ENCODE measurements at regions not wholly inside any gene's neighbourhood (a gene's known extent, or its start where the extent isn't known, plus 50 kb on each side); places are given as distances from the start of the nearest gene placed in this dataset.

- WGBS, 2 donors (ENCODE audit: extremely low coverage in 2 of 2, insufficient read length in 2 of 2, insufficient replicate concordance in 1 of 2), result no CpG with 5 or more reads among the region's 6 CpGs
- Histone ChIP-seq H2BK5ac (ENCODE audit: low read length) (no peak overlapping the region), H2BK15ac (ENCODE audit: low read length) (no peak overlapping the region), H3K9me3 (replicated peaks in 1 of 2; ENCODE audit: control insufficient read depth in 2 of 2, insufficient read depth in 1 of 2, low read depth in 1 of 2, low read length in 2 of 2) (peaks cover 0 to 4% of the 10 kb centered on the region in 2 donors), H3K14ac (ENCODE audit: low read length) (no peak overlapping the region), H2AFZ (ENCODE audit: low read length) (no peak overlapping the region), H3K18ac (ENCODE audit: low read length) (no peak overlapping the region), H2BK120ac (ENCODE audit: low read depth, low read length) (no peak overlapping the region), H2AK5ac (ENCODE audit: low read depth, low read length) (no peak overlapping the region), H3K23ac (ENCODE audit: low read depth, low read length, poor library complexity) (no peak overlapping the region), H3K4me3 (ENCODE audit: low read length in 2 of 2) (no peak overlapping the region), H4K8ac (ENCODE audit: low read depth, low read length) (no peak overlapping the region), H4K91ac (ENCODE audit: low read depth, low read length, poor library complexity) (no peak overlapping the region), H3K27ac (replicated peaks; ENCODE audit: low read length) (no peak overlapping the region), H3K4me2 (ENCODE audit: insufficient read depth, low read length, poor library complexity, severe bottlenecking) (no peak overlapping the region), H3K27me3 (ENCODE audit: control insufficient read depth in 3 of 3, insufficient read depth in 3 of 3, low read depth in 1 of 3, low read length in 3 of 3) (no peaks in the 10 kb centered on the region), H3K79me1 (ENCODE audit: low read depth, low read length) (no peaks in the 10 kb centered on the region), H3K9ac (ENCODE audit: low read depth, low read length, poor library complexity) (no peak overlapping the region), H3K36me3 (replicated peaks in 1 of 2; ENCODE audit: control insufficient read depth in 2 of 2, insufficient read depth in 2 of 2, low read length in 2 of 2) (no peaks in the 10 kb centered on the region), H3K4me1 (ENCODE audit: control insufficient read depth in 2 of 2, insufficient read depth in 1 of 2, low read depth in 1 of 2, low read length in 2 of 2) (peaks cover 0 to 6% of the 10 kb centered on the region in 2 donors), H3K4ac (ENCODE audit: low read length) (no peak overlapping the region), H2BK12ac (ENCODE audit: low read length) (no peak overlapping the region)
- DNase-seq (ENCODE audit: low spot score), result no peak
Measured at GRCh38 chr16:51237861-51238378, 86.8 kb upstream of the SALL1 start.

DNA sequence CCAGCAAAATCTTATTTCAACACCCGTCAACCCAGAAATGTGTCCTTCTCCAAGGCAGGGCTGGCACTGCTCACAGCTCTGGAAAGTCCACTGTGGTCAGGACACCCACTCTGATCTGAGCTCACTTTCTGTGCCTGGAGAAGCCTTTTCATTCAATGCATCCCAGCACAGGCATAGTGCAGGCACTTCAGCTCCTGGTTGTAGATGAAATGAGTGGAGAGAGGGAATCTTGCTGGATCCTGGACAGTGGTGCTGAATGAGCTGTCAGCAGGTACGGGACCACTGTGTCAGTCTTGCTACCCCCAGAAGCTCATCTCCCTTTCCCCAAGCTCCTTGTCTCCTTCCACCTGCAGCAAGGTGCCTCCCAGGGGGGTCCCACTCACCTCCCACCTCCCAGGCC is 86.1 kb upstream of the SALL1 start:
- DNase-seq (ENCODE audit: low spot score), result no peak
- H3K4me3 ChIP-seq (ENCODE audit: low read length in 2 of 2), result no peak overlapping the region
- no CpG with 5 or more reads among the region's 2 CpGs for WGBS, 2 donors (ENCODE audit: extremely low coverage in 2 of 2, insufficient read length in 2 of 2, insufficient replicate concordance in 1 of 2)

DNA sequence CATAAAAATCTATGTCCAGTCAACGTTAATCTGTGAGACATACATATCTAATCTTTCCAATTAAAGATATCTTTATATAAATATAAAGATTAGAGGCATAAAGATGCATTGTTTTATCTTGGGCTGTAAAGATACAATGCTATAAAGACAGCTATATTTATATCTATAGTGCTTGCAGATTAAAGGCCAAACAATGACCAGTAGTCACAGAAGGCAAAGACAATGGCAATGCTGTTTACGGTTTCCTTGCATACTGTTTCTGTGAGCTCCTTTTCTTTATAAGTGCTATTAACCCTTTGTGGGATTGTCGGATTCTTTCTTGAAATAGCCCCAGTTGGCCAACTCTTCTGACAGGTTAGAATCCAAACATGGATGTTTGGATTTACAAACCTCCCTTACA is 85.5 kb upstream of the SALL1 start:
- Histone ChIP-seq H3K4ac (ENCODE audit: low read length) (no peak overlapping the region), H2BK5ac (ENCODE audit: low read length) (no peak overlapping the region), H3K9me3 (replicated peaks in 1 of 2; ENCODE audit: control insufficient read depth in 2 of 2, insufficient read depth in 1 of 2, low read depth in 1 of 2, low read length in 2 of 2) (peaks cover 0 to 4% of the 10 kb centered on the region in 2 donors), H3K23ac (ENCODE audit: low read depth, low read length, poor library complexity) (no peak overlapping the region), H4K91ac (ENCODE audit: low read depth, low read length, poor library complexity) (no peak overlapping the region), H4K8ac (ENCODE audit: low read depth, low read length) (no peak overlapping the region), H2BK12ac (ENCODE audit: low read length) (no peak overlapping the region), H3K4me3 (ENCODE audit: low read length in 2 of 2) (no peak overlapping the region), H2BK120ac (ENCODE audit: low read depth, low read length) (no peak overlapping the region), H3K4me2 (ENCODE audit: insufficient read depth, low read length, poor library complexity, severe bottlenecking) (no peak overlapping the region), H3K36me3 (replicated peaks in 1 of 2; ENCODE audit: control insufficient read depth in 2 of 2, insufficient read depth in 2 of 2, low read length in 2 of 2) (no peaks in the 10 kb centered on the region), H3K14ac (ENCODE audit: low read length) (no peak overlapping the region), H3K79me1 (ENCODE audit: low read depth, low read length) (no peaks in the 10 kb centered on the region), H2BK15ac (ENCODE audit: low read length) (no peak overlapping the region), H3K27ac (replicated peaks; ENCODE audit: low read length) (no peak overlapping the region), H3K9ac (ENCODE audit: low read depth, low read length, poor library complexity) (no peak overlapping the region), H3K18ac (ENCODE audit: low read length) (no peak overlapping the region), H2AFZ (ENCODE audit: low read length) (no peak overlapping the region), H3K27me3 (ENCODE audit: control insufficient read depth in 3 of 3, insufficient read depth in 3 of 3, low read depth in 1 of 3, low read length in 3 of 3) (no peaks in the 10 kb centered on the region), H2AK5ac (ENCODE audit: low read depth, low read length) (no peak overlapping the region), H3K4me1 (ENCODE audit: control insufficient read depth in 2 of 2, insufficient read depth in 1 of 2, low read depth in 1 of 2, low read length in 2 of 2) (peaks cover 0 to 6% of the 10 kb centered on the region in 2 donors)
- no CpG with 5 or more reads among the region's 3 CpGs for WGBS, 2 donors (ENCODE audit: extremely low coverage in 2 of 2, insufficient read length in 2 of 2, insufficient replicate concordance in 1 of 2)
- DNase-seq (ENCODE audit: low spot score), result no peak

More for the DNA sequence above, 86.1 kb upstream of the SALL1 start:
- no peaks in the 10 kb centered on the region for H3K36me3 ChIP-seq (replicated peaks in 1 of 2; ENCODE audit: control insufficient read depth in 2 of 2, insufficient read depth in 2 of 2, low read length in 2 of 2)
- H2AK5ac ChIP-seq (ENCODE audit: low read depth, low read length), result no peak overlapping the region
- no peak overlapping the region for H3K9ac ChIP-seq (ENCODE audit: low read depth, low read length, poor library complexity)
- H3K79me1 ChIP-seq (ENCODE audit: low read depth, low read length), result no peaks in the 10 kb centered on the region
- no peak overlapping the region for H4K8ac ChIP-seq (ENCODE audit: low read depth, low read length)
- no peak overlapping the region for H2AFZ ChIP-seq (ENCODE audit: low read length)
- H3K27me3 ChIP-seq (ENCODE audit: control insufficient read depth in 3 of 3, insufficient read depth in 3 of 3, low read depth in 1 of 3, low read length in 3 of 3), result no peaks in the 10 kb centered on the region
- H2BK120ac ChIP-seq (ENCODE audit: low read depth, low read length), result no peak overlapping the region
- peak overlapping the region; percentile 6 for H3K18ac ChIP-seq (ENCODE audit: low read length)
- H4K91ac ChIP-seq (ENCODE audit: low read depth, low read length, poor library complexity), result no peak overlapping the region
- H3K23ac ChIP-seq (ENCODE audit: low read depth, low read length, poor library complexity), result no peak overlapping the region
- no peak overlapping the region for H3K27ac ChIP-seq (replicated peaks; ENCODE audit: low read length)
- H2BK5ac ChIP-seq (ENCODE audit: low read length), result no peak overlapping the region
- no peak overlapping the region for H2BK12ac ChIP-seq (ENCODE audit: low read length)
- H3K14ac ChIP-seq (ENCODE audit: low read length), result no peak overlapping the region
- H3K4me2 ChIP-seq (ENCODE audit: insufficient read depth, low read length, poor library complexity, severe bottlenecking), result no peak overlapping the region
- peaks cover 0 to 6% of the 10 kb centered on the region in 2 donors for H3K4me1 ChIP-seq (ENCODE audit: control insufficient read depth in 2 of 2, insufficient read depth in 1 of 2, low read depth in 1 of 2, low read length in 2 of 2)
- no peak overlapping the region for H3K4ac ChIP-seq (ENCODE audit: low read length)
- peaks cover 0 to 4% of the 10 kb centered on the region in 2 donors for H3K9me3 ChIP-seq (replicated peaks in 1 of 2; ENCODE audit: control insufficient read depth in 2 of 2, insufficient read depth in 1 of 2, low read depth in 1 of 2, low read length in 2 of 2)
- no peak overlapping the region for H2BK15ac ChIP-seq (ENCODE audit: low read length)

GRCh38 chr16:51231702-51232101 is 80.6 kb upstream of the SALL1 start:
- no peak overlapping the region for H2BK5ac ChIP-seq (ENCODE audit: low read length)
- no peak overlapping the region for H2BK12ac ChIP-seq (ENCODE audit: low read length)
- H3K27ac ChIP-seq (replicated peaks; ENCODE audit: low read length), result no peak overlapping the region
- no peaks in the 10 kb centered on the region for H3K36me3 ChIP-seq (replicated peaks in 1 of 2; ENCODE audit: control insufficient read depth in 2 of 2, insufficient read depth in 2 of 2, low read length in 2 of 2)
- no peak overlapping the region for H2AFZ ChIP-seq (ENCODE audit: low read length)
- H3K79me1 ChIP-seq (ENCODE audit: low read depth, low read length), result no peaks in the 10 kb centered on the region
- H4K91ac ChIP-seq (ENCODE audit: low read depth, low read length, poor library complexity), result no peak overlapping the region
- H3K4me2 ChIP-seq (ENCODE audit: insufficient read depth, low read length, poor library complexity, severe bottlenecking), result no peak overlapping the region
- no peak overlapping the region for H3K4ac ChIP-seq (ENCODE audit: low read length)
- DNase-seq (ENCODE audit: low spot score), result no peak
- no peaks in the 10 kb centered on the region for H3K9me3 ChIP-seq (replicated peaks in 1 of 2; ENCODE audit: control insufficient read depth in 2 of 2, insufficient read depth in 1 of 2, low read depth in 1 of 2, low read length in 2 of 2)
- no peak overlapping the region for H3K14ac ChIP-seq (ENCODE audit: low read length)
- no peak overlapping the region for H3K9ac ChIP-seq (ENCODE audit: low read depth, low read length, poor library complexity)
- H3K4me1 ChIP-seq (ENCODE audit: control insufficient read depth in 2 of 2, insufficient read depth in 1 of 2, low read depth in 1 of 2, low read length in 2 of 2), result no peaks in the 10 kb centered on the region
- H2AK5ac ChIP-seq (ENCODE audit: low read depth, low read length), result no peak overlapping the region
- H3K27me3 ChIP-seq (ENCODE audit: control insufficient read depth in 3 of 3, insufficient read depth in 3 of 3, low read depth in 1 of 3, low read length in 3 of 3), result no peaks in the 10 kb centered on the region
- H2BK15ac ChIP-seq (ENCODE audit: low read length), result no peak overlapping the region
- no CpG with 5 or more reads among the region's 4 CpGs for WGBS, 2 donors (ENCODE audit: extremely low coverage in 2 of 2, insufficient read length in 2 of 2, insufficient replicate concordance in 1 of 2)
- no peak overlapping the region for H3K18ac ChIP-seq (ENCODE audit: low read length)
- H4K8ac ChIP-seq (ENCODE audit: low read depth, low read length), result no peak overlapping the region
- no peak overlapping the region for H3K4me3 ChIP-seq (ENCODE audit: low read length in 2 of 2)
- no peak overlapping the region for H2BK120ac ChIP-seq (ENCODE audit: low read depth, low read length)
- H3K23ac ChIP-seq (ENCODE audit: low read depth, low read length, poor library complexity), result no peak overlapping the region

All from neuronal stem cell (in vitro differentiated cells).